Activated CD8-positive, alpha-beta memory T cell treated with anti-CD3 and anti-CD28 coated beads for 1 hour (primary cell): ENCODE measurements at regions not wholly inside any gene's neighbourhood (a gene's known extent, or its start where the extent isn't known, plus 50 kb on each side); places are given as distances from the start of the nearest gene placed in this dataset.

Source experiments
- DNase-seq, 2 donors: peaks; one replicate each; pipeline ENCODE4 v3.0.0-alpha.2; 2020; ENCODE audit warnings: low read depth in 1 of 2; ENCODE audit errors: extremely low read depth in 1 of 2

DNA sequence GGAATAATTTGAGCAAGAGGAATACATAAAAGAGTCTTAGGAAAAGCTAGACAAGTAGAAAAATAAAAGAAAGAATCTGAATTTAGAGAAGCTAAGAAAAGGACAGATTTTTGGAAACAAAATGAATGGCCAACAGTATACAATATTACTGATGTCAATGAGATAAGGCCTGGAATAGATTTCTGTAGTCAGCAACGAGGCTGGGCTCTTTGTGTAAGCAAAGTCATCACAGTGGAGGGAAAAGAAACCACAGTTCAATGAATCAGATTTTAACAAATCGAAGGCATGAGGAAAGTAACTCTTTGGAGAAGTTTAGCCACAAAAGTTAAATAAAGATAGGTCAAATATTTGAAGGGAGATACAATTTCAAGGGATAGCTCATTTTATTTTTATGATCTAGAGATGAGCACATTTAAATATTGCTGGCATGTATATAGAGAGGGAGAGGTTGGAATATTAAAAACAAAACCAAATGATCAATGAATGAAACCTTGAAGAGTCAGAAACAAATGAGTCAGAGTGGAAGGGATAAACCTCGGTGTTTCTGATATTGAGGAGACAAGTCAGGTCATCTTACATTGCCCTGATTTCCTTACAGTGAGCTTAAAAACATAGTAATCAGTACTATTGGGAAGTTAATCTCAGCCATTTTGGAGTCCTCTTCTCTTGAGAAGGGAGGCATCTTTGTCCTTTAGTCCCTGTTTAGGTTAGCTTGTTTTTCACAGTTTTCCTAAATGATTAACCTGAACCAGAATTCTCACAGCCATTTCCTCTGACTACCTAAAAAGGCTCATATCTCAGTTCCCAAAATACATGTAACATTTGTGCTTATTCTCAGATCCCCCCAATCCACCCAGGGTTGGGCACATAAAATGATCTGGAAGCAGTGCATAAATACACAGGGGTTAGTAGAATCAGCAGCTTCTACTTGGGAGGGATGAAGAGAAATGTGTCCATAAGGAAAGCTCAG lies 620.0 kb upstream of the B3GALT2 start:
- DNase-seq: no peak

DNA sequence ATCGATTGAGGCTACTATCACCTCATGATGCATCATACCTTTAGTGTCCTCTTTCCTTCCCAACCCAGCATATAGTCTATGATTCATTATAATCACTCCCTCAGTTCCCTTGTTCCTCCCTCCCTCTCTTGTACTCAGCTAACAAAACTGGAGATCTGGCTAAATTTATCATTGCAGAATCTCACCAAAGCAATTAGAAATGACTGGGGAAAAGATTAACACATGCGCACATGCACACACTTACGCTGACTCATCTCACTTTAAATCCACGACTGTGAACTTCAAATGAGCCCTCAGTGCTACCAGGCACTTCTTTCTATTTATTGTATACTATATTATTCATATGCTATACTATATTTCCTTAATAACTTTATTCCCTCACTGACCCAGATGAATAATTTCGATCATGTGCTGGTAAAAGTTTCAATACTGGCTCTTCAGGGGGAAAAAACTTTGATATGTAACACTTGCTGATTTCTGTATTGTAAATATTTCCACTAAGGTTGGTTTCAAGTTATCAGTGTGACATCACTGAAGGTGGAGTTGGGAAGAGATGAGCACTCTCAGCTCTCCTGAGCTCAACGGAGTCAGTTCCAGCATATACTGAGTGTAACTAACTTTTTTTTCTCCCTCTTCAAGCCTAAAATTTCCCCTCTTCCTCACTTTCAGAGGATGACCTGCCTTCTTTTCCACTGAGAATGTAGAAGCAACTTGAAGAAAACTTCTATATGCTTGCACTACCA lies 613.7 kb upstream of the B3GALT2 start:
- no peak for DNase-seq

GRCh38 chr1:193799371-193799770 lies 613.0 kb upstream of the B3GALT2 start:
- DNase-seq: no peak

DNA sequence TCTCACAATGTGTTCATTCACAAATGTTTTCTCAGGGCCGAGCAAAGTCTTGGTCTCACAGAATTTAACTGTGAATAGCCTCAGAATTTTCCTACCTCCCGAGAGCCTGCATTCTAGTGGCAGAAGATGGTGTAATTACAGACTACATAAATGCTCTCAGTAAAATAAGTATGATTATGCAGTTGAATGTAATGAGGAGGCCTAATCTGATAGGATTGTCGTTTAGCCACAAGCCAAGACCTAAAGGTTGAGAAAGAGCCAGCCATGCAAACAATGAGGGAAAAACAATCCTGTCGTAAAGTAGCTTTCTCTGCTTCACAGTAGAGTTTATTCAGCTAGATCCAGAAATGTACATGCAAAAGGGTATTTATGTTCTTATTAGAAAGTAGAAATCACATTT lies 607.8 kb upstream of the B3GALT2 start:
- no peak for DNase-seq

DNA sequence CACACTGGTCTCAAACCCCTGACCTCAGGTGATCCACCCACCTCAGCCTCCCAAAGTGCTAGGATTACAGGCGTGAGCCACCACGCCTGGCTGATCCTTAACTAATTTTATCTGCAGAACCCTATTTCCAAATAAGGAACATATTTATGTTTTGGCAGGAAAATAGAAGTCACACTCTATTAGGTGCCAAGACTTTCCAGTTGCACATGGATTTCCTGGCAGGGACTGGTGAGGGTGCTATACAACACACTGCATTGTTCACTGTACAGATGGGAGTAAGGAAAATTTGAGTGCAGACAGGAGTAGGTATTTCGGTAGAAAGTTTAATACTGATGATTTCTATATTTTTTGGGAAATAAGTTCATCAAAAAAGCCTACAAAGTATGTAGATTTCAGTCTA lies 605.3 kb upstream of the B3GALT2 start:
- DNase-seq: no peak

- DNase-seq: no peak
Measured at GRCh38 chr1:193787061-193787460, 600.6 kb upstream of the B3GALT2 start.

DNA sequence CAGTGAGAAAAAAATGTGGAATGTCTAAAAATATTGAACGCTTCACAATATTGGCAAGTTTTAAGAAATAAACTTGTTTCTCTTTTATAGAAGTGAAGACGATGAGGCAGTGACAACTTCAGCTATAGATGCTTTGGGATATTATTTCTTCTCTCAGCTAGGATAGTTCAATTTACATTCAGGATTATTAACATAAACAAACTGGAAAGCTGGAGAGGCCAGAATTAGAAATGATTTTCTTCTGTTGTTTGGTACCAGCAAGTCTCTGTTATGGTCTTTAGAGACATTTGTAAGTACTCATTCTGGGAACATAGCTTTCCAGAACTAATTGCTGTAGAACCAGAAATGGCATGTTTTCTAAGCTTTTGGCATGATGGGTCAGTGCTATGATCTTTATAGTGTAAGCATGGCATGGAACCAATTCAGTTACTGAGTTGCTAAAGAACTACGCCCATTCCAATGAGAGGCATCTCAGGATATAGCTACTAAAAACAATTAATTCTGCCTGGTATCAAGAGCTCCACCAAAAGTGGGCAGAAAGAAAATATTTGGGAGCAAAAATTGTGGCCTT lies 599.5 kb upstream of the B3GALT2 start:
- DNase-seq: no peak

GRCh38 chr1:193774536-193775323 lies 588.3 kb upstream of the B3GALT2 start:
- no peak for DNase-seq

GRCh38 chr1:193771596-193771995 lies 585.2 kb upstream of the B3GALT2 start:
- DNase-seq: no peak

GRCh38 chr1:193769651-193770050 lies 583.2 kb upstream of the B3GALT2 start:
- DNase-seq: no peak

DNA sequence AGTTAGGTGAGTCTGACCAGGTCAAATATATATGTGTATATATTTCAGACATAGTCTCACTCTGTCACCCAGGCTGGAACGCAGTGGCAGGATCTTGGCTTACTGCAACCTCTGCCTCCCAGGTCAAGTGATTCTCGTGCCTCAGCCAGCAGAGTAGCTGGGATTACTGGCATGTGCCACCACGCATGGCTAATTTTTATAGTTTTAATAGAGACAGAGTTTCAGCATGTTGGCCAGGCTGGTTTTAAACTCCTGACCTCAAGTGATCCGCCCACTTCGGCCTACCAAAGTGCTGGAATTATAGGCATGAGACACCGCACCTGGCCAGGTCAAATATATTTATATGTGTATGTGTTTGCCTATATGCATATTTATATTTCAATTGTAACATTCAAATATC lies 581.5 kb upstream of the B3GALT2 start:
- no peak for DNase-seq

- no peak for DNase-seq
Measured at GRCh38 chr1:193766329-193766728, 579.9 kb upstream of the B3GALT2 start.

- no peak for DNase-seq
Measured at GRCh38 chr1:193763266-193763665, 576.9 kb upstream of the B3GALT2 start.

GRCh38 chr1:193762236-193762635 lies 575.8 kb upstream of the B3GALT2 start:
- DNase-seq: no peak

GRCh38 chr1:193755441-193755840 lies 569.0 kb upstream of the B3GALT2 start:
- no peak for DNase-seq

DNA sequence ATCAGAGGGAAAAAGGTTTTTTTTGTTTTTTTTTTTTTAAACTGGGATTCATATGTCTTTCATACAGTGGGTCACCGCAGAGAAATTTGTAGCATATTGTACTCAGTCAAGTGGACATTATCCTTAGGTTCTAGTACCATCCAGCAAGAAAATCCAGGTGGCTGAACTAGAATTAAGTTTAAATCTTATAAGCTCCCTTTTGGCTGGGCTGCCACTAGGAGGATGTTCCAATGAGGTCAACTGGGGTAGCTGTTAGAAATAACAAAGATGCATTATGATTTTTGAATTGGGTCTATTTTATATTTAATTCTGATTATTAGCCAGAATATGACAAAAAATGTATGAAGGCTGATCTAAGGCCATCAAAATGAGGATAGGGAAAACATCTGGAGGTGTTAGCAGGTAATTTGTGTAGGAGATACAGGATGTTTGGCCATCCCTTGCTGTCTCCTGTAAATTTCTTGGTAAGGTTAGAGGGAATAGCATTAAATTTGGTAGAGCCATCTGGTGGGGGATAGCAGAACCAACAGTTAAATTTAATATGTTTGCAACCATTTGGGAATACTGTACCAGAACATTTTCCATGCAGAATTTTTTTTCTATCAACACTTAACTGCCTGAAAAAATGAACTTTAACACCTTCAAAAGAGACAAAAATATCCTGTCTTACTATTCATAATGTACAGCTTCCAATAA lies 568.5 kb upstream of the B3GALT2 start:
- DNase-seq: no peak

DNA sequence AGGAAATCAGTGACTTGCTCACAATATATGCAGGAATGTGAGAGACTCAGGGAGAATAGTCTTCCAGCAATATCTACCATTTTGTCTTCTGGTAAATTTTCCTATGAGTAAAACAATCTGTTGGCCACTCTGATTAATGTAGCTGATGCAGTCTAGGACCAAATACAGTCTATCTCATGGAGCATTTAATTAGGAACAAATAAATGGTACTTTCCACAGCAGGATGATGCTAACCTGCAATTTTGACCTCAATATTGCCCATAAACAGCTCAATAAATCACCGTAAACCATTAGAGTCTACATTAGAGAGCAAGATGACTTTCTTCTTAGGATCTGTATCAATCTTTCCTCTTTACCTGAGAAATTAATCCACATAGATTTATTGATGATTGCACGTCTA lies 567.7 kb upstream of the B3GALT2 start:
- no peak for DNase-seq

DNA sequence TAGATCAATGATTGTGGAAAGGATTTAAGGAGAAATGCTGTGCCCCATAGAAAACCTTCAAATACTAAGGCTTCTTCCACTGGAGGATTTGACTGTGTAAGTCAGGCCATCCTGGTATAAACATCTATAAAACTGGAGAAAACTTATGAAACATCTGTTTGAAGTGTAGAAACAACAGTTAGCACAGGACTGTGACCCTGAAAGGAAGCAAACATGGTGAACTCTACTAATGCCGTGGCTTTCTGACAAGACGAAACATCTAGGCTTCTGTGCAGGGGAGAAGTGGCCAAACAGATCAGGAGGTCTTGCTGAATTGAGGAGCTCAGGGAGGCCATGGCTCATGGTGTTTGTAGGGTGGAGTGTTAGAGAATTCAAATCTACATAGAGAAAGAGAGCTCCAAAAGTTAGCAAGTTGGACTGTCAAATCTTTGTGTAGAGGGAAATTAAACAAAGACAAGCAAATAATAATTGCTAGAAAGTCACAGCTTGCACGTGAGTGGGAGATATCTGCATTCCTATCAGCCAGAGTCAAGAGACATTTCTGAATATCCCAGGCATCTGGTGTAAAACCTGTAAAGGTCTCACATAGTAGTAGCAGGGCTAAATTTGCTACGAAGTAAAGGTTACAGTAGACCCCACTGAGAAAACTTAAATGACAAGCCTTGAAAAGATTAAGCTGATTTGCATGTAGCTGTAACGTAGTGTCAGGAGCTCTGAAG lies 566.8 kb upstream of the B3GALT2 start:
- DNase-seq: no peak

DNA sequence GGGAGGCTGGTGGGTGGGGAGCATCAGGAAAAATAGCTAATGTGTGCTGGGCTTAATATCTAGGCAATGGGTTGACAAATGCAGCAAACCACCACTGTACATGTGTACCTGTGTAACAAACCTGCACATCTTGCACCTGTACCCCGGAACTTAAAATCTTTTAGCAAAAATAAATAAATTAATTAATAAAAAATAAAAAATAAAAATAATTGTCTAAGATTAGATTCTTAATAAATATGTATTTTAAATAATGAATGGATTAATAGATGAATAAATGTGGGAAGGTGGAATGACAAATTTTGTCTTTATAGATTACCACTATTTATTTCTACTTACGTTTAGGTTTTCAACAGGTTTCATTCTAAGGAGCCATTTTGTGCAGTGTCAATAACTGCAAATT lies 563.5 kb upstream of the B3GALT2 start:
- no peak for DNase-seq

DNA sequence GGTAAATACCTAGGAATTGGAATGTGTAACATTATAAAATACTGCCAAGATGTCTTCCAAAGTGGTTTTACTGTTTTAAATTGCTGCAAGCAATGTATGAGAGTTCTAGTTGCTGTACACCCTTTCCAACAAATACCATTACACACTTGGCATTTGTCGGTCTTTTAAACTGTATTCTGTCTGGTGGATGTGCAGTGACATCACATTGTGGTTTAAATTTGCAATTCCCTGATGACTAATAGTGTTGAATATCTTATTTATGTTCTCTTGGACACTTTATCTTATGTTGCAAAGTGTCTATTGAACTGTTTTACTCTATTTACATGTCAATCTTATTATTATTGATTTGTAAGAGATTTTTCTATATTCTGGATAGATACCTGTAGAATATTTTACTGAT lies 561.2 kb upstream of the B3GALT2 start:
- no peak for DNase-seq
